Psoas muscle (tissue), 7 donors: ENCODE measurements at regions not wholly inside any gene's neighbourhood (a gene's known extent, or its start where the extent isn't known, plus 50 kb on each side); places are given as distances from the start of the nearest gene placed in this dataset.

Experiments used
- ATAC-seq, 4 donors: fragments of 200-7000 bp; cut with Tn5 transposase; one replicate each; pipeline ENCODE4 v1.9.1; 2020; ENCODE audit warnings: moderate library complexity in 3 of 4, mild to moderate bottlenecking in 2 of 4
- DNase-seq, 2 donors: peaks; one replicate each; pipeline ENCODE4 v3.0.0-alpha.2; 2020
- H3K27ac ChIP-seq: fragments of 200-600 bp; one replicate; pipeline ENCODE4 v1.8.0; 2022
- H3K27me3 ChIP-seq, 3 donors: fragments of 200-600 bp in 1 of 3; one replicate each; pipeline versions ENCODE4 v1.6.1 to v1.8.0; 2013 to 2022; ENCODE audit warnings: low read length in 2 of 3, mild to moderate bottlenecking in 2 of 3, moderate library complexity in 1 of 3; ENCODE audit not compliant: insufficient read depth in 3 of 3
- H3K36me3 ChIP-seq, 2 donors: fragments of 200-600 bp in 1 of 2; one replicate each; pipeline versions ENCODE4 v1.6.1 to v1.8.0; 2013 to 2022; ENCODE audit warnings: low read depth in 1 of 2, mild to moderate bottlenecking in 1 of 2, moderate library complexity in 1 of 2; ENCODE audit not compliant: insufficient read depth in 1 of 2
- H3K4me1 ChIP-seq: fragments of 200-600 bp; one replicate; pipeline ENCODE4 v1.8.0; 2022
- H3K4me3 ChIP-seq: fragments of 200-600 bp; one replicate; pipeline ENCODE4 v1.8.0; 2022; ENCODE audit warnings: mild to moderate bottlenecking
- H3K9me3 ChIP-seq: fragments of 200-600 bp; one replicate; pipeline ENCODE4 v1.8.0; 2022
- CTCF ChIP-seq: fragments of 200-600 bp; IDR thresholded peaks from one replicate; pipeline ENCODE4 v1.8.0; 2022; ENCODE audit warnings: antibody characterized with exemption
- WGBS, 3 donors: extraction: QIAGEN DNeasy Blood & Tissue Kit; methylation state at CpG; one replicate each; pipeline versions ENCODE4 v1.1.6 to v1.1.7; 2013; 5-methylcytosine and 5-hydroxymethylcytosine counted together
- intact Hi-C, 2 donors: fragments of 100-400 bp; cut with DNase I; formaldehyde crosslinking; loops; one replicate each; pipeline versions ENCODE4 v1.11.0 to v1.14.2; 2022
- donor health status: healthy with polysubstance abuse.
- donor health status: DM: no; HTN: no; CAD: no; lungs with moderate emphysema.
- donor health status: Bipolar disorder and iron deficiency.
- donor health status: healthy.
- donor health status: DM: yes; HTN: yes; CAD: no.
- donor health status: DM: no; HTN: no; CAD: no.
- donor health status: DM: yes; HTN: yes; CAD: no.

DNA sequence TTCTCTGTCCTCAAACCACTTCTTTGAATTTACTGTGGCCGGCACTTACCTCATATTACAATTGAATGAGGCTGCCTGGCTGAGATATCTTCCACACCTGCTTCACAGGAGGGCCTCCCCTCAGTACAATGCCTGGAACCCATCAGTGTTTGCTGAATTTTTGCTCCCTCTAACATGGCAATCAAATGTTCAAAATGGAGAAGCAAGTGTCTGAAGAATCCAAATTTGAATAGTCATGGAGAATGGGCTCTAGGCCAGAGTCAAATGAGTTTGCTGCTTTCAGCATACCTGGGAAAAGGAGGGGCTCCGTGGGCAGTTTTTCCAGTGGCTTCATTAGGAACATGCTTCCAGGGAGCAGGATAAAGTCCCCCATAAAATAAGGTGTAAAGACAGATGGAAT lies 564.8 kb downstream of the UTRN start:
- Histone ChIP-seq H3K9me3 (no peaks in the 10 kb centered on the region), H3K4me1 (no peaks in the 10 kb centered on the region), H3K4me3 (no peak overlapping the region), H3K27ac (no peak overlapping the region), H3K36me3 (peaks cover 3 to 42% of the 10 kb centered on the region in 2 donors), H3K27me3 (no peaks in the 10 kb centered on the region)
- no peak for TF ChIP-seq CTCF
- ATAC-seq: no peak
- intact Hi-C loops: no loop called here
- no peak for DNase-seq
- WGBS, 3 donors: 89 to 96% (median 91%) methylated on average over 2 of the region's 2 CpGs

DNA sequence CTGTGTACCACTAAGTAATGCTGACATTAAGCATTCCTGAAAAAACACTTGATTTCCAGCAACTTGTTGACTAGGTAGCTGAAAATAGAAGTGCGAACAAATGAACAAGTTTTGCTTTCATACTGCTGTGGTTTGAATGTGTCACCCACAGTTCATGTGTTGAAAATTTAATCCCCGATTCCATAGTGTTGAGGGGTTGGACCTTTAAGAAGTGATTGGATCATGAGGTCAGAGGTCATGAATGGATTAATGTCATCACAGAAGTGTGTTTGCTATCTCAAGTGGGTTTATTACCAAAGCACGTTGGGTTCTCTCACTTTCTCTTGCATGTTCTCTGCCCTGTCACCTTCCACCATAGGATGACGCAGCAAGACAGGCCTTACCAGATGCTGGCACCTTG lies 568.5 kb downstream of the UTRN start:
- no peak for TF ChIP-seq CTCF
- DNase-seq: no peak
- H3K27ac ChIP-seq: no peak overlapping the region
- ATAC-seq: no peak
- no peaks in the 10 kb centered on the region for H3K9me3 ChIP-seq
- WGBS, 3 donors: 76 to 84% (median 82%) methylated on average over 4 of the region's 4 CpGs
- peaks cover 3 to 27% of the 10 kb centered on the region in 2 donors for H3K36me3 ChIP-seq
- H3K27me3 ChIP-seq: no peaks in the 10 kb centered on the region
- no peaks in the 10 kb centered on the region for H3K4me1 ChIP-seq
- no peak overlapping the region for H3K4me3 ChIP-seq
- intact Hi-C loops: no loop called here

DNA sequence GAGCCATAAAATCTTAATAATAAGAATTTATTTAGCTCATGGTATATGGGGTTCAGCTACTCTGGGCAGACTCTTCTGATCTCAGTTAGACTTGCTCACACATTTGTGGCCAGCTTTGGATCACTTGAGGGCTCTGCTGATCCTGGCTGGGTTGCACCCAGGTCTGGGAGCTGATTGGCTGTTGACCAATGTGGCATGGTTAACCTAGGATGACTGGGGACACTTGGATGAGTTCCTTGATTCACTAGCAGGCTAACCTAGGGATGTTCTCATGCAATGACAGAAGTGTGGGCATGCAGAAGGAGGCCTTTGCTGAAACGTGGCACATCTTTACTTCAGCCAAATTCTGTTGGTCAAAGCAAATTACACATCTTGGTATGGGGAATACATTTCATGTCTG lies 569.5 kb downstream of the UTRN start:
- no peak for TF ChIP-seq CTCF
- Histone ChIP-seq H3K27me3 (no peaks in the 10 kb centered on the region), H3K4me3 (no peak overlapping the region), H3K27ac (no peak overlapping the region), H3K36me3 (peaks cover 0 to 27% of the 10 kb centered on the region in 2 donors), H3K4me1 (no peaks in the 10 kb centered on the region), H3K9me3 (no peaks in the 10 kb centered on the region)
- 31 to 41% (median 33%) methylated on average over 1 of the region's 1 CpG for WGBS, 3 donors
- no peak for ATAC-seq
- intact Hi-C loops: no loop called here
- no peak for DNase-seq

- Histone ChIP-seq H3K36me3 (peaks cover 0 to 23% of the 10 kb centered on the region in 2 donors), H3K27me3 (no peaks in the 10 kb centered on the region), H3K4me1 (no peaks in the 10 kb centered on the region), H3K4me3 (no peak overlapping the region), H3K27ac (no peak overlapping the region), H3K9me3 (no peaks in the 10 kb centered on the region)
- TF ChIP-seq CTCF: no peak
- intact Hi-C loops: no loop called here
- DNase-seq (no peak), ATAC-seq (no peak)
Observed at GRCh38 chr6:144855375-144855774, 570.2 kb downstream of the UTRN start.

DNA sequence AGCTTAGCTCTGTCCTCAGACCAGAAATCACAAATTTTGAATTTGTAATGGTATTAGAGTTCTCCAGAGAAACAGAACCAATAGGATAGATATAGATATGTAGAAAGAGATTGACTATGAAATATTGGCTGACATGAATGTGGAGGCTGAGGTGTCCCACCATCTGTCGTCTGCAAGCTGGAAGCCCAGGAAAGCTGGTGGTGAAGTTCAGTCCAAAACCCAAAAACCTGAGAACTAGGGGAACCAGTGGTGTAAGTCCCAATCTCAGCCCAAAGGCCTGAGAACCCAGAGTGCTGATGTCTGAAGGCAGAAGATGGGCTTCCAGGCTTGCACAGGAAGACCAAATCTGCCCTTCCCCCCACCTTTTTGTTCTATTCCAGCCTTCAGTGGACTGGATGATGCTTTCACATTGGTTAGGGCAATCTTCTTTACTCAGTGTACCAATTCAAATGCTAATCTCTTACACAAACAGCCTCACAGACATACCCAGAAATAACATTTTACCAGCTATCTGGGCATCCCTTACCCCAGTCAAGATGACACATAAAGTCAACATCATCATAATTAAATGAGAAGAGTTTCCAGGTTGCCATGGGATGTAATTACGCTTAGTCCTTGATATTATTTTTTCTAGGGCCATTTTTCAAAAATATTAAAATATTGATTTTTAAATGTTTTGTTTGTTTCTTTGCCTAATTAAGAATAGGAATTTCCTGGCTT lies 570.8 kb downstream of the UTRN start:
- DNase-seq: no peak
- H3K27me3 ChIP-seq: no peaks in the 10 kb centered on the region
- H3K27ac ChIP-seq: no peak overlapping the region
- intact Hi-C loops: no loop called here
- H3K4me3 ChIP-seq: no peak overlapping the region
- ATAC-seq: no peak
- H3K4me1 ChIP-seq: no peaks in the 10 kb centered on the region
- WGBS, 3 donors: 67 to 84% (median 78%) methylated on average over 2 of the region's 2 CpGs
- H3K36me3 ChIP-seq: peaks cover 0 to 17% of the 10 kb centered on the region in 2 donors
- H3K9me3 ChIP-seq: no peaks in the 10 kb centered on the region
- TF ChIP-seq CTCF: no peak
